OCI-LY3 (cell line): ENCODE measurements at regions not wholly inside any gene's neighbourhood (a gene's known extent, or its start where the extent isn't known, plus 50 kb on each side); places are given as distances from the start of the nearest gene placed in this dataset.

Source experiments
- EZH2phosphoT487 ChIP-seq: fragments of 200-600 bp; shearing (Covaris generic); IDR thresholded peaks from 2 replicates; pipeline ENCODE4 v1.6.1; 2018; ENCODE audit warnings: antibody characterized with exemption, mixed run types, low read depth
- TF ChIP-seq, protein P1 (sequence below): fragments of 200-600, 300-600 bp; sonication (generic); IDR thresholded peaks from 2 replicates; pipeline ENCODE4 v1.5.1; 2014; ENCODE audit warnings: antibody characterized with exemption, low read length, low read depth

DNA sequence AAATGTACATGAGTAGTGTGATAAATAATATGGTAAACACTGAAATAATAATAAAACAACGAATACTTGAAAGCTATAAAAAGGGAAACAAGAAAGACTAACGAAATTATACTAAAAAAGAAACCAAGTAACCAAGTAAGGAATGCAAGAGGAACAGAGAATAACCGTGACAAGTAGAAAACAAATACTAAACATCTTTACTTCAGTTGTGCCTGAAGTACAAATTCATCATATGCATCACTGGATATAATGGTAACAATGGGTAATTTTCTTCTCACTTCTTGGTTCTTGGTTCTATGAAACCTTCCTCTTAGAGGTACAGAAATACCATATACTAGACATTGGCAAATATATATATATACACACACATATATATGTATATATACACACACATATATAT lies 1093.6 kb upstream of the B3GALT2 start:
- TF ChIP-seq, protein P1, sequence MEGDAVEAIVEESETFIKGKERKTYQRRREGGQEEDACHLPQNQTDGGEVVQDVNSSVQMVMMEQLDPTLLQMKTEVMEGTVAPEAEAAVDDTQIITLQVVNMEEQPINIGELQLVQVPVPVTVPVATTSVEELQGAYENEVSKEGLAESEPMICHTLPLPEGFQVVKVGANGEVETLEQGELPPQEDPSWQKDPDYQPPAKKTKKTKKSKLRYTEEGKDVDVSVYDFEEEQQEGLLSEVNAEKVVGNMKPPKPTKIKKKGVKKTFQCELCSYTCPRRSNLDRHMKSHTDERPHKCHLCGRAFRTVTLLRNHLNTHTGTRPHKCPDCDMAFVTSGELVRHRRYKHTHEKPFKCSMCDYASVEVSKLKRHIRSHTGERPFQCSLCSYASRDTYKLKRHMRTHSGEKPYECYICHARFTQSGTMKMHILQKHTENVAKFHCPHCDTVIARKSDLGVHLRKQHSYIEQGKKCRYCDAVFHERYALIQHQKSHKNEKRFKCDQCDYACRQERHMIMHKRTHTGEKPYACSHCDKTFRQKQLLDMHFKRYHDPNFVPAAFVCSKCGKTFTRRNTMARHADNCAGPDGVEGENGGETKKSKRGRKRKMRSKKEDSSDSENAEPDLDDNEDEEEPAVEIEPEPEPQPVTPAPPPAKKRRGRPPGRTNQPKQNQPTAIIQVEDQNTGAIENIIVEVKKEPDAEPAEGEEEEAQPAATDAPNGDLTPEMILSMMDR = no peak
- TF ChIP-seq EZH2phosphoT487 = no peak
